Sigmoid colon (tissue), 4 donors: ENCODE measurements at regions not wholly inside any gene's neighbourhood (a gene's known extent, or its start where the extent isn't known, plus 50 kb on each side); places are given as distances from the start of the nearest gene placed in this dataset.

Source experiments
- POLR2A ChIP-seq, 2 donors: fragments of 450-650 bp; IDR thresholded peaks; one replicate each; pipeline ENCODE4 v1.6.1; 2016; ENCODE audit warnings: antibody characterized with exemption in 2 of 2, mild to moderate bottlenecking in 2 of 2, moderate library complexity in 2 of 2
- POLR2AphosphoS5 ChIP-seq, 4 donors: sonication (generic); formaldehyde crosslinking; IDR thresholded peaks; one replicate each; pipeline ENCODE4 v1.6.1; 2017; ENCODE audit warnings: antibody characterized with exemption in 4 of 4
- TF ChIP-seq, protein P1 (sequence below), 4 experiments: fragments of 450-650 bp in 3 of 4; fragments of 200-600 bp in 1 of 4; IDR thresholded peaks; one replicate each; pipeline ENCODE4 v1.5.1; 2016 to 2019; ENCODE audit warnings: antibody characterized with exemption in 4 of 4, mild to moderate bottlenecking in 3 of 4, moderate library complexity in 2 of 4

DNA sequence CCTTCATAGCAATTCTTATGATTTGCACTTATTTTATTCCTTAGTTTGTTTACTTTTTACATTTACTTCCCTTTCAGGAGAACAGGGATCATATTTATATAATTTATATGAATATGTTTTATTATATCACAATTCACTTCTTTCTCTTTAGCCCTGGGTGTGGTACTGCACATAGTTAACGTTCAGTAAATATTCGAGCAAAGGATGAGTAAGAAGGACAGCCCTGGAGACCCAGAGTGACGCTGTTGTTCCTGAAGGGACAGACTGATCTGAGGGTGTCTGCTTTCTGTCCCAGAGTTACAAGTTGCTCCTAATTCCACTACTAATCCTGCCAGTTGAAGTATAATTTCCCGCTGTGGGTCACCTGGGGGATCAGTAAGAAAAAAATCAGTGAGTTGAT lies 366.1 kb downstream of the DMRT2 start:
- no peak for TF ChIP-seq POLR2A (IDR thresholded peaks at IDR 0.05)
- TF ChIP-seq, protein P1, sequence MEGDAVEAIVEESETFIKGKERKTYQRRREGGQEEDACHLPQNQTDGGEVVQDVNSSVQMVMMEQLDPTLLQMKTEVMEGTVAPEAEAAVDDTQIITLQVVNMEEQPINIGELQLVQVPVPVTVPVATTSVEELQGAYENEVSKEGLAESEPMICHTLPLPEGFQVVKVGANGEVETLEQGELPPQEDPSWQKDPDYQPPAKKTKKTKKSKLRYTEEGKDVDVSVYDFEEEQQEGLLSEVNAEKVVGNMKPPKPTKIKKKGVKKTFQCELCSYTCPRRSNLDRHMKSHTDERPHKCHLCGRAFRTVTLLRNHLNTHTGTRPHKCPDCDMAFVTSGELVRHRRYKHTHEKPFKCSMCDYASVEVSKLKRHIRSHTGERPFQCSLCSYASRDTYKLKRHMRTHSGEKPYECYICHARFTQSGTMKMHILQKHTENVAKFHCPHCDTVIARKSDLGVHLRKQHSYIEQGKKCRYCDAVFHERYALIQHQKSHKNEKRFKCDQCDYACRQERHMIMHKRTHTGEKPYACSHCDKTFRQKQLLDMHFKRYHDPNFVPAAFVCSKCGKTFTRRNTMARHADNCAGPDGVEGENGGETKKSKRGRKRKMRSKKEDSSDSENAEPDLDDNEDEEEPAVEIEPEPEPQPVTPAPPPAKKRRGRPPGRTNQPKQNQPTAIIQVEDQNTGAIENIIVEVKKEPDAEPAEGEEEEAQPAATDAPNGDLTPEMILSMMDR (IDR thresholded peaks at IDR 0.05) = no peak
- TF ChIP-seq POLR2AphosphoS5 (IDR thresholded peaks at IDR 0.05) = no peak
